Activated naive CD4-positive, alpha-beta T cell treated with Interleukin-2 at 50 U/mL for 16 hours (primary cell): ENCODE measurements at regions not wholly inside any gene's neighbourhood (a gene's known extent, or its start where the extent isn't known, plus 50 kb on each side); places are given as distances from the start of the nearest gene placed in this dataset.
"Not testable (repeated sequence)": the region's sequence is repeated elsewhere in the genome, so short reads cannot be mapped to it uniquely, and the experiment has no call there.

ENCODE experiments used
- DNase-seq: peaks from one replicate; pipeline ENCODE4 v3.0.0-alpha.2; 2020

DNA sequence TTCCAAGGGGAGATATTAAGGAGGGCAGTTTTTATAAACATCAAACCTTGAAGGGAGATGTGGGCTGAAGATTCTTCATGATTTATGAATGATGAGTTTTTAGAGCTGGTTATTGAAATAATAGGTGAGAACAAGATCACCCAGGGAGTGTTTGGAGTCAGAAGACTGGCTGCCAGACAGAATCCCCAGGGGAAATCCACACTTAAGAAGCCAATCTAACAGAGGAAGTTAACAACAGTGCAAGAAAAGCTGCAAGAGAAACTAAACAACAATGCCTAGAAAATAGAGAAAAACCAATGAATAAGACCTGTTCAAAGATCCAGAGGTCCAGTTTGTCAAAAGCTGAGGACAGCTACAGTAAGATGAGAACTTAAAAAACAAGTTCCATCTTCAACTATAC, 167.9 kb upstream of the MAN1A1 start:
- no peak for DNase-seq

DNA sequence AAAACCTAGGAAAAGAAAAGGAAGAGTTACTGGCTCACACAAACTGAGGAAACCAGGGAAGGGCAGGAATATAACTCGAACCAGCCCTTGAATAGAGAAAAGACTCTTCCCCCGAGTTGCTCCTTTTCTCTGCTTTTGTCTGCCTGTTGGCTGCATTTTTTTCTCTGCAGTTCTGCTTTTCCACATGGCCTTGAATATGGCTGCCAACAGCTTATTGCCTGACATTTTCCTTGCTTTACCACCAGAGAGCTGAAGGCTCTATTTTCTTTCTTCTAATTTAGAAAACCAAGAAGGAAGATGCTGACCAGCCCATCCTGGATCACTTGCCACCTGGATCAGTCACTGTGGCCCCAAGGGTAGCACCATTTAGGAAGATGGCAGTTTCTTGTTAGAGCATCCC, 164.8 kb upstream of the MAN1A1 start:
- DNase-seq: no peak

DNA sequence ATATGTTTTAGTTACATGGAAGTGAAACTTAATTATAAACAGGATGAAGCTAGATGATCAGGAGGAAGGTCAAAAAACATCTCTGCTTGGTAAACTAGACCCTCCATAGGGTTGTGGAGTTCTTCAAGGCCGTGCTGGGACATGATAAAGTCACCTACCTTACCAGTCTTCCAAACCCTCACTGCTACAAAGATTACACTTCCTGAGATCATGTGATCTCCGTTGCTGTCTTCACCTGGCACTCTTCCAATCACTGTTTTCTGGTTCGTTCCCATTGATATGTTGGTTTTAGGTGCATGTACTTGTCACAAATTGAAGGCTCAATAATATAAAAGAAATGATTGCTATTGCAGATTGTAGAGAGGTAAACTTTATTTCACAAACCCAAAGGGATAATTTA, 161.5 kb upstream of the MAN1A1 start:
- DNase-seq: no peak

DNA sequence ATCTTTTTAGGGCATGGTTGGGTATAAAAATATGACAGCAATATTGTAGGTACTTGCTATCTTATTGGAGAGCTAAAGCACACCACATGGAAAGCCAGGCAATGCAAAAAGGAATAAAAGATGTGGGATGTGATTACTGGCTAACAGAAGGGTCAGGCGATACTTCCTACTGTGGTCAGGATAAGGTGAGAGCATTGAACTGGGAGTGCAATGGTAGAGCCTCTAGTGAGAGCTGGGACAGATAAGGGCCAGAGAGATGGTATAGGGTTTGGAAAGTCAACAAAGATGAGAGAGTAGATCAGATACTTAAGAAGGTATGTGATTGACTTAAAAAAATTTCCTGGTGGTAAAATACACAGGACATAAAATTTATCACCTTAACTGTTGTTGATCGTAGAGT, 160.7 kb upstream of the MAN1A1 start:
- no peak for DNase-seq

DNA sequence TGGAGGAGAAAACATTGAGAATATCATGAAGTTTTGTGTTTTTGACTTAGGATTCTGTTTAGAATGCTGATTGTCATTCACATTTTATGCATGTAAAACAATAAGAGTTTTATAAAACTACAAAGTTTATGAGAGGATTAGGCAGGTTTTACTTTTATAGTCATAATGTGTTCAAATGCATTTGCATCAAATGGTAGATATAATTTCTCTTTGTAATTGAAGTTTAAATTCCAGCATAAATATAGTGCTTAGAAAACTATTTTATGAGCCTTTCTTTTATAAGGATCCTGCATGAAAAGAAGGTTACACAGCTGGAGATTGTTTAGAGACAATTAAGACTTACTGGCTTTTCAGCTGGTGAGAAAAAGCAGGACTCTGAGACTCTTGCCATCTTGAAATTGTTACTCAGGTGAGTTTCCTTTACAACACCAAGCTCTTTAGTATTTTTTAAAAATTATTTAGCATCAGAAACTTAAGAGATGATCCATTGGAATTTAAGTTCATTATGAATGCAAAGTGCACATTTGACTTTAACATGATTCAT, 157.1 kb upstream of the MAN1A1 start:
- DNase-seq: no peak

DNA sequence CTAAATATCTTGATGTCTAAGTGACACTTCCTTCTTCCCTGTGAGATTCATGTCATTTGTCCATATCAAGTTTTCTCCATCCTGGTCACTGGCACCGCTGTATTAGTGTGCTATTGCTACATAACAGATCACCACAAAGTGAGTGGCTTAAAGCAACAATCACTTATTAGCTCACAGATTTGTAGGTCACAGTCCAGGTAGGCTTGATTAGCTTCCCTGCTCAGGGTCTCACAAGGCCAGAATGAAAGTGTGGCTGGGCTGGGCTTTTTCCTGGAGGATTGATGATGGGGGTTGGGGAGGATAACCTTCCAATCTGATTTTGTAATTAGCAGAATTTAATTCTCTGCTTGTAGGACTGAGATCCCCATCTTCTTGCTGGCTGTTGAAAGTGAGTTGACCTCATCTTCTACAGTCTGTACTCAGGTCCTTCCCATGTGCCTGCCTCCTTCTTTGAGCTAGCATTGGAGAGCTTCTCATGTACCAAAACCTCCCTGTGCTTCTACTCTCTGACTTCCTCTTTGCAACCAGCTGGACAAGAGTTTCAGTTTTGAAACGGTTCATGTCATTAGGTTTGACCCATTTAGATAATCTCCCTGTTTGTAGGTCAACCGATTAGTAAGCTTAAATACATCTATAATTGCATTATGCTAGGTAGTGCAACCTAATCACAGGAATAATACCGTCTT, 152.4 kb upstream of the MAN1A1 start:
- no peak for DNase-seq

DNA sequence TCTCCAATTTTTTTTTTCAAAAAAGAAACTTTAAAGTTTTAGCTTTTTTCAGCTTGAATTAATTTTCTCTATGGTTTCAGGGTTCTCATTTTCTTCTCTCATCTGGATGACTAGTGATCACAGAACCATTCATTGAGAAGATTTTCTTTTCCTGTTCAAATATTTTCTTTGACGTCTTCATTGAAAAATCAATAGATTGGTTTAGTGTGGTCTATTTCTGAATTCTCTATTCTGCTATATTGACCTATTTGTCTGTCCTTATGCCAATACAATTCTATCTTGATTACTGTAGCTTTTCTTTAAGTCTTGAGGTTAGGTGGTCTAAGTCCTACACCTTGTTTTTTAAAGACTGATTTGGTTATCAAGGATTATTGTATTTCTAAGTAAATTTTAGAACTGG, 150.2 kb upstream of the MAN1A1 start:
- DNase-seq: no peak

DNA sequence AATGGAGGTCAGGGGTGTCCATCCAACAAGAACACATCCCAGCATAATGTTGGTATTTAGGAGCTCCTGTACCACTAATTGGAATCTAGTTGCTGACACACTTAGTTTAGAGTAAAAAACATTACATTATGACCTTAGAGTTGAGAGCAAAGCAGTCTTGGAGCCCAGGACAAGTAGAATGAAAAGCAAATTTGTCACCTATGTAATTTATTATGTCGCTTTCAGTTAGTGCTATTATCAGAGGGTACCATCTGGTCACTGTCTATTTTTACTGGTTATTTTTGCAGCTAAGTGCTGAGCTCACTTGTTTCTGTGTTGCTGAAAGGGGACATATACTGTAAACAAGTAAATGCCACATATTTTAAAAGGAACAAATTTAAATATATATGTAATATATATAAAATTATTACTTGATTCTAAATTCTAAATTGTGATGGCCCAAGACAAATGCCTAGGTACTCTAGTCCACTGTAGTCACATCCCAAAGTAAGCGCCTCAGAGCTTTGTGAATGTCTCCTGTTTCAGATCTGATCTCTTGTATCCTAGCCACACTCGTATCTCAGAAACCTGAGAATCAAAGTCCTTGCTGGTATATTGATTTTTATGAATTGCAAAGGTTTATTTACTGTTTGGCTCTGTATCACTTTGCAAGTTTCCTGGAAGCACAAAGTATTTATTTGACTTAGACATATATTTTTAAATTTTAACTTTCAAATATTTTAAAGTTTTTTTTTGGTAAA, 148.6 kb upstream of the MAN1A1 start:
- DNase-seq: no peak

DNA sequence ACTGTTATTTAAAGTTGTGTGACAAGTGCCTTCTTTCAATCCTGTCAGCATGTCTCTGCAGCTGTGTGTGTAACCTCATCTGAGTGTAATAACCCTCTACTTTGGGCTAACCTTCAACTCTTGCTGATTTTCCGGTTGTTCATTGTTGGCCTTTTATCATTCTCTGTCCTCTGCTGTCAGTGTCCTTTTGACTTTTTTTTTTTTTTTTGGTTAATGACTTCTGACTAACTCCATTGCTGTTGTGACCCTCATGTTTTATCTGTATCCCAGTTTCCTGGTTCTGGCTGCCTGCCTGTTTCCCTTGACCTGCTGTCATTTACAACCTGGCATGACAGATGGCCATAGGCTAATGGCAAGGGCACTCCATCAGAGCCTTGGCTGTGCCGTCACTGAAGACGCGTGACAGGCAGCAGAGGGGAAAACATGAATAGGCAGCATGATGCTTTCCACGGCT, 145.7 kb upstream of the MAN1A1 start:
- DNase-seq: no peak

DNA sequence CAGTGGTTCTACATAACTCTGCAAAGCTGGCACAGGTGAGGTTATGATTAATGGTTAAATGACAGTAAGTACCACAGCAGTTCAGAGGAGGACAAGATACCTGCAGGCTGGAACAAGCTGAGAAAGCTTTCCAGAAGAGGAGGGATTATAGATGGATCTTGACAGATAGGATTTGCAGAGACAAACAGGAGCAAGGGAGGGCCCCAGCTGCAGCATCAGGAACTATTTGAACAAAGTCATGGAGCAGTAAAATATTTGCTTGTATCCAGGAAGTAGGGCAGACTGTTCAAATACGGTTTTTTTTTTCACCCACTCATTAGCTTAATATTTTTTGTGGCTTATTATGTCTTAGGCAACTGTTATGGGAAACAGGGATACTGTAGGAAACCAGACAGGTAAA, 144.4 kb upstream of the MAN1A1 start:
- no peak for DNase-seq

DNA sequence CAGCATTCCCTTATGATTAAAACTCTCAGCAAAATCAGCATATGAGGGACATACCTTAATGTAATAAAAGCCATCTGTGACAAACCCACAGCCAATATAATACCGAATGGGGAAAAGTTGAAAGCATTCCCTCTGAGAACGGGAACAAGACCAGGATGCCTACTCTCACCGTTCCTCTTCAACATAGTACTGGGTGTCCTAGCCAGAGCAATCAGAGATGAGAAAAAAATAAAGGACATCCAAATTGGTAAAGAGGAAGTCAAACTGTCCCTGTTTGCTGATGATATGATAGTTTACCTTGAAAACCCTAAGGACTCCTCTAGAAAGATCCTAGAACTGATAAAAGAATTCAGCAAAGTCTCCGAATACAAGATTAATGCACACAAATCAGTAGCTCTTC, 141.6 kb upstream of the MAN1A1 start:
- DNase-seq: not testable (repeated sequence)

DNA sequence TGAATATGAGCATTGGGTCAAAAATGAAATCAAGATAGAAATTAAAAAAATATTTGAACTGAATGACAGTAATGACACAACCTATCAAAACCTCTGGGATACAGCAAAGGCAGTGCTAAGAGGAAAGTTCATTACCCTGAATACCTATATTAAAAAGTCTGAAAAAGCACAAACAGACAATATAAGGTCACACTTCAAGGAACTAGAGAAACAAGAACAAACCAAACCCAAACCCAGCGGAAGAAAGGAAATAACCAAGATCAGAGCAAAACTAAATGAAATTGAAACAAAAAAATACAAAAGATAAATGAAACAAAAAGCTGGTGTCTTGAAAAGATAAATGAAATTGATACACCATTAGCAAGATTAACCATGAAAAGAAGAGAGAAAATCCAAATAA, 140.5 kb upstream of the MAN1A1 start:
- not testable (repeated sequence) for DNase-seq

DNA sequence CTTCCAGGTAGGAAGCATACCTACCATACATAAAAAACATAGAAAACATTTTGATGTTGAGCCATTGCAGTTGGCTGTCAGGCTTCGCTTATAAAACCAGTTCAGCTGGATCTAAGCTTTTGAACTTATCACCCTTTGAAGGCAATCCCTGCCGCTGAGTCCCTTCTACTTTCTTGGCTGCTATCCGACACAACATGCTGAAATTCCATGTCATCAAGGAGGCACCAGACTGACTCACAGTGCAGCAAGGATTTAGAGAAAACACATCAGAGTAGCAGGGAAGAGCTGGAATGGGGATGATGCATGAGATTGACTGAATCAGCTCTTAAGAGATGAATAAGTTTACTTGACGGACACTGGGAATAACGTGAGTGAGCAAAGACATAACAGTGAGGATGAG, 135.0 kb upstream of the MAN1A1 start:
- no peak for DNase-seq

DNA sequence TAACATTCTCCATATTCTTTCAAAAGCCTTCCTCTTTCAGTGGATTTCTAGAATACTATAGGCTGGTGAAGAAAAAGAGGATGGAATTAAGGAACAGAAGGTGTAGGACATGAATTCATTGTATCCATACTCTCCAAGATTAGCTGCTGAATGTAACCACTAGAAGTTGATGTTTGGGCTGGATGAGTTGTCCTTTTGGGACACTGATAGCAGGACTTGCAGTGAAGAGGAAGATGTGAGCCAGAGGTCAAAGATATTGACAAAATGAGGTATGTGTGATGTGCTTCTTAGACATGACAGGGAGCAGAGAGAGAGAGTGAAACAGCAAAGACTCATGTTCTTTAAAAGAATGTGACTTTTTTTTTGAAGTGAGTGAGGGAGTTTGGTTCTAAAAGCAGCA, 134.3 kb upstream of the MAN1A1 start:
- DNase-seq: no peak

DNA sequence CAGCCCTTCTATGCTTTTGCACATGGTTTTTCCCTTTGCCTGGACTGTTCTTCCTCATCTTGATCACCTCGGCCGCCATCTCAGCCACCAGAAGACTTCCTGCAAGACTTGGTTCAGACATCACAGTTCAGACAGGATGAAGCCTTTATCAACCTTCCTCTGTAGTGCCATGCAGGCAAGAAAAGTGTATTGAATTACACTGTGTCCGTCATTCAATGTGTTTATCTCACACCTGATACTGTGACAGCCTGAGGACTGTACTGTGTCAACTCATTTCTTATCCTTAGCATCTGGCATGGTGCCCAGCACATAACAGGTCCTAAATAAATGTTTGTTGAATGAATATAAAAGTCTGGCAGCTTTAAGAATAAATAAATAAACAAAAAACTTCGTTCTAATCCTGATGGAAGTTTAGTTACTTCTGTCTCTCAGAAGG, 133.3 kb upstream of the MAN1A1 start:
- DNase-seq: no peak

DNA sequence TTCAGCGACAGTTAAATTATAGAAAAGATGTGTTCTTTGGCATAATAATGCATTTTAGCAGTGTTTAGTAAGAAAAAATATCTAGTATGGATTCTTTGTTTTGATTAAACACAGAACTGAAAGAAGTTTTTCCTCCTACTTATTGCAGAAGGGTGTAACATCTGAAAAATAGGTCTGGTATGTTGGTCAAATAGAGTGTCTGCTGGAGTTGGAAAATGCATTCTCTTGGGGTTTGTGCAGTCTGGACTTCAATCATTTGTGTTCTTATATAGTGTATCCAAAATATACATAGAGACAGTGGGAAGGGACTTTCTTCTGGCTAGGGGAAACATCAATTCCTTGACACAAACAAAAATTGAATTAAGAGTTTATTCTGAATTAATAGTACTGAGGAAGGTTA, 132.4 kb upstream of the MAN1A1 start:
- DNase-seq: no peak

DNA sequence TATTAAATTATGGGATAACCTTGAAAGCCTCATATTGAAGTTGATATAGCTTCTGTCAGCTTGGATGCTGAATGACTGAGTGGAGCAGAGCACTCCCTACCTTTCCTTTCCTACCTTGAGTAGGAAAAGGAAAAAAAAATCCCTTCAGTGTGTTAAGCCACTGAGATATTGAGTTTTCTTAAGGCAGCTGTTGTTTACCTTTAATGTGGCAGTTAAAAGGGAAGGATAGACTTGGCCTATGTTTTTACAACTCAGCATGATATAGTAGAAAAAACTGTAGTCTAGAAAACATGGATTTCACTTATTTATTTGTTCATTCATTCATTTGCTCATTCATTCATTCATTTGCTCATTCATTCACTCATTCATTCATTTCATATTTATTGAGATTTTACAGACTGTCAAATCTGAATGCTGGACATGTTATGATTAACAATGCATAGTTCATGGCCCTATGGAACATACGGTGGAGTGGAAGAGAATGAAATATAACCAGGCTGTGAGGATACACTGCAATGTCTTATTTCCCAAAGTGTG, 131.5 kb upstream of the MAN1A1 start:
- DNase-seq: no peak

DNA sequence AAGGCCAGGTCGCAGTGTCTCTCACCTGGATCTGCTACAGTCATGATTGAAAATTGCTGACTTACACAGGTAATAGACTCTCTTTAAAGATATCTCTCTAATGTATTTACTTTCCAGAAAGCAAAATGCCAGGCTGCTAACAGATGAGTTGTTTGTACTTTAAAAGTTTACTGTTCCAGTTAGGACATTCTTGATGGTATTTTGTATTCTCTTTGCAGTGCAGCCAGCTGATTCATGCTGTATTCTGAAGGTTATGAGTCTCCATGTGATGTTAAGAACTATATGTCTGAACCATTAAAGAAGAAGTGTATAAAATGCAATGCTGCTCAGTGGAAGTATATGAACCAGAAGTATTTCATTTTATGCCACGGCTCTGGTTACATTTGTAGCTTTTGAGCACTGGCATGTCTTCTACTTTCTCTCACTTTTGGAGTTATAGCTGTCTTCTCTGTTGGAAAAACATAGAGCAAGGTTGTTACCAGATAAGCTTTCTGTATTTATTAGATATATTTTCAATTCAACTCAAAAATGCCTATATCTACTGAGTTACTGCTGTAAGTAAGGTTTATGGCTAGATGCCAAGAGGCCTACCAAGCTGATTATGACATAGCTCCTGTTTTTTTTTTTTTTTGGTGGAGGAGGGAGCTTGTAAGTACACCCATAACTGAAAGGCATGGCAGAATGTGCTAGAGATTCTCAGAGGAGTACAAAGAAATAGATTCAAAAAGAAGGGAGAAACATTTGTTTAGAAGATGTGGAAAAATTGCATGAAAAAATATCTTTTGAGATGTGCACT, 130.5 kb upstream of the MAN1A1 start:
- no peak for DNase-seq

DNA sequence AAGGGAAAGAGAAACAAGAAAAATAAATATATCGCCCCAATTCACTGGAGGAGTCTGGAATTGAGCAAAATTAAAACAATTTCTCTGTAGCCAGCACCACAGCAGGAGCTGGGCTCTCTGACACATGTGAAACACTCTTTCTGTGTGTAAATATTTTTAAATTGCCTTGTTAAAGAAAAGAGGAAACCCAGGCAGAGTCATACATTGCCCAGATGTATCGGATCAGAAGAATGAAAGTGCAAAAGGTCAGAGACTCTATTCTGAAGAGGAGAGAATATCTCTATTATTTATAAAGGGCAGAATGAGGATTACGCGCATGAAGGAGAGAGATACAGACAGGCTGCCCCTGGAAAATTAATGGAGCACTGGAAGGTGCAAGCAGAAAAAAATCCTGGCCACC, 127.0 kb upstream of the MAN1A1 start:
- DNase-seq: no peak

DNA sequence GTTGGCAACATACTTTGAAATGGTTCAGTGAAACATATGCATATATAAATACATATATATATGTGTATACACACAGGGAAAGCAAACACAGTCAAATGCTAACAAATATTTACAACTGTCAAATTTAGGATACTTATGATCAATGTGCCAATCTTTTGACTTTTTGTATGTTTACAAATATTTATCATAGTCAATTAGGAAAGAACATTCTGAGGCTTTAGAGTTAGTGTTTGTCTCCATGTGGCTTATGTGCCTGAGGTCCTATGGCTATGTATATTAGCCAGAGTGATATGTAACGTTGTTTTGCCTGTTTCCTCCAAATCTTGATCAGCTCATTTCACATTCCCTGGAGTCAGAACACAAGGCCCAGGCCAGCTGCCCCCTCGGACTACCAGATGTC, 126.5 kb upstream of the MAN1A1 start:
- no peak for DNase-seq

DNA sequence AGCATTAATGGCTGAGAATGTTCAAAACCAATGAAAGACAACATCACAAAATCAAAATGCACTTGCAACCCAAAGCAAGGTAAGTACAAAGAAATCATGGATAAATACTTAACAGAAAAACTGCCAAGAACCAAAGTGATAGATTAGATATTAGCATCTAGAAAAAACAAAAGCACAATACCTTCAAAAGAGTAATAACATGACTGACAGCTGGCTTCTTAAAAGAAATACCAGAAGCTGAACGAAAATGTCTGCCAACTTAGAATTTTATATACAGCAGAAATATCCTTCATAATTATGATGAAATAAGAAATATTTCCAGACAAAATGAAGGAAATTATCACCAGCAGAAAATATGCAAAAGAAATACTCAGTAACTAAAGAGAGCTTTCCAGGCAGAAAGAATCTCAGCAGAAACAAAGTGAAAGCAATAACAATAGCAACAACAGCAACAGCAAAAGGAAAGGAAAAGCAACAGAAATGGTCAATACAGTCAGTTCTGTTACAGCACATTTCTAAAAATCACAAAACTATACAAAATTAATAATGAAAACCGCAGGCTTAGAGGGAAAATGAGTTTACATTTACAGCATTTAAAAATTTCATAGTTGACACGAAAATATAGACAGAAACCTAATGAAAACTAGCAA, 121.5 kb upstream of the MAN1A1 start:
- DNase-seq: no peak

DNA sequence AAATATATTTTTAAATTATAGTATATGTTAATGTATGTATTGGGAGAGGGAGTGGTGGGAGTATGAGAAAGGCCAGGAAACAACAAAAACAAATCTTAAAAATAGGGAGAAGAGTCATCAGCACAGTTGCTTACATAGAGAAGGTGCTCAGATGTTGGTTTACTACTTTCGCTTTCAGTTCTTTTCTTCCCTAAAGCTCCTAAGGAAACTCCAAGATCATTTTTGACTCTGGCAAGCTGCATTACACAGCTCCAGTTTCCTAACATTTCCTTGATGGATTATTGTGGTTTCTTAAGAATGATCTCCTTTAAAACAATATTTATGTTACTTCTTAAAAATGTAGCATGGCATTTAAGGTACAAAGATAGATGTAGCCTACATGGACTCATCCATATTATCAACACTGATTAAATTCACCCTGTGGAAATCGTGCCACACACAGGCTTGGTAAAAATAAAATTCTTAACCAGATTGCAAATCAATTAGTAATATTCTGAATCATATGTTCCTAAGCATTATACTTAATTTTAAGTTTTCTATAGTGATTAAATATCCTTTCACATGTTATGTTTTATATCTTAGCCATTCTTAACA, 118.0 kb upstream of the MAN1A1 start:
- no peak for DNase-seq
